ENCODE measurements at regions not wholly inside any gene's neighbourhood (a gene's known extent, or its start where the extent isn't known, plus 50 kb on each side); places are given as distances from the start of the nearest gene placed in this dataset.
"Not testable (repeated sequence)": the region's sequence is repeated elsewhere in the genome, so short reads cannot be mapped to it uniquely, and the experiment has no call there.

DNA sequence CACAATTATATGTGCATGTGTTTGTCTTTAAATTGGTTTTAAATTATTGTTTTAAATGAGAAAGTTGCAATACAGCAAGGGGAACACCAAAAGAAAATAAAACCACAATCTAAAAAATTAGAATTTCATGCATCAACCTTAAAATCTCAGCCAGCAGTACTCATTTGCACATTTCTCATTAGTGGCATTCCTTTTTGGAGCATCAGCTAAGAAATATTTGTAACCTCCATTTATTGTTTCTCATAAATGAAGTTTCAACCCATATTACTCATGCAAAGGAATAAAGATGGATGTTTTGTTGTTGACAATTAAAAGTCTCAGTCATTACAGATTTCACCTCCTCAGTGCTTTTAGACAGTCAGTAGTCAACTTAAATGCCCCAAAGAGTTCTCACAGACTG, 160.1 kb downstream of the TBX15 start:
- no peak for DNase-seq

DNA sequence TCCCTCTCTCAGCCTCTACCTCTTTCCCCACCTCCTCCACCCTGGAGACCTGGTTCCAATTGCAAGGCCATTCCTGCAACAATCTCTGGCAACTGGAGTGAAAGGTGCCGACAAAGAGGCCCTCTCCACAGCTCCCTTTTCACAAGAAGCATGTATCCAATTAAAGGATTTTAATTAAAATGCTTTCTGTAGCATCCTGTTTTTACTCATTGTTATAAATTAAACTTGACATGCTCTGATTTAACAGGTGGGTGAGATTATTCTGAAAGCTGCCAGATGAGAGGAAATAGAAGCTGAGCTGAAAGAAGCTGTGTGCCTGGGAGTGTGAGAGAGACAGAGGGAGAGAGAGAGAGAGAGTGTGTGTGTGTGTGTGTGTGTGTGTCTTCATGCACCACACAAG, 160.5 kb downstream of the TBX15 start:
- no peak for DNase-seq

DNA sequence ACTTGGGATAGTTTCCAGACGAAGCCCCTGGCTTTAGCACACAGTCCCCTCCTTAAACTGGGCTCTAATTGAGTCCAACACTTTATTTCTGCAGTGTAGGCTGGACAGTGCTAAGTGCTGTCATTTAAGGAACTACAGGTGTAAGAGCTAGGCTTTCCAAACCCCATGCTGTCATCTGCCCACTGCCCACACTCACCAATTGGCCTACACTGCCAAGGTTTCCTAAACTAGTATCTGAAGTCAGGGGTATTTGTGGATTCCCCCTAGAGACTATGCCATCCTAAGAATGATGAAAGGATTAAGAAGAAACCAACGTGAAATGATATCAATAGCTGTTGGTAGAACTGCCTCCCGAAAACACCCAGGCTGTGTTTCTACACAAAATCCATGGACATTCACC, 160.9 kb downstream of the TBX15 start:
- DNase-seq, result no peak

DNA sequence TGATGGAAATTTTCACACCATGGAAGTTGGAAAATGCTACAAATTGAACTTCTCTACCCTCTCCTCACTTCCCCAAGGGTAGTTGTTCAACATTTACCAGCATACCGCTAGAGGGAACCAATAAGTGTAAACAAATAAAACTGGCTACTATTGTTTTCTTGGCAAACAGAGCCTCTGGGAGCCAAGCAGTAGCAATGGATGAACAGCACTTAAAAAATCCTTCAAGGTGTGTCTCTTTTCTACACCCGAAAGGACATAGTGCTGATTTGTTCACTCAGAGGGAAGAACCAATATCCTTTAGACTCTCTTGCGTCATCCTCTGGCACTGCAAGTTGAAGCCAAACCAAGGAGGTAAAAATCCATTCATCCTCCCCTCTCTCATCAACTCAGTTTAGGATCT, 161.5 kb downstream of the TBX15 start:
- DNase-seq, result no peak

DNA sequence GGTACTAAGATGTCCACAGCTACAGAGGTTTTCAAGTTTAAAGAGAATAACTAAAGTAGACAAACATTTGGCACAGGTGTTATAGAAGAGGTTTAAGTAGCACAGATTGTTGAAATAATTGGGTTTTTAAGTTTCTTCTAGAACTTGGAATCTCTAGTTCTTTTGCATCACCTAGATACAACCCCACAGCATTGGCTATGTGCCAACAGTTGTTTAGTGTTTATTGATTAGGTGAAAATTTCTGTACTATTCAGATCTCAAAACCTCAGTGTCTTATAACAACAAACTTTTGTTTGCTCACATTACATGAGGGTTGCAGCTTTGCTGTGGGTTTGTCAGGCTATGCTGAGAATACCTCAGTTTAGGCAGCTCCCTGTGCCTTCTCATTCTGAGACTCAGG, 162.5 kb downstream of the TBX15 start:
- no peak for DNase-seq

DNA sequence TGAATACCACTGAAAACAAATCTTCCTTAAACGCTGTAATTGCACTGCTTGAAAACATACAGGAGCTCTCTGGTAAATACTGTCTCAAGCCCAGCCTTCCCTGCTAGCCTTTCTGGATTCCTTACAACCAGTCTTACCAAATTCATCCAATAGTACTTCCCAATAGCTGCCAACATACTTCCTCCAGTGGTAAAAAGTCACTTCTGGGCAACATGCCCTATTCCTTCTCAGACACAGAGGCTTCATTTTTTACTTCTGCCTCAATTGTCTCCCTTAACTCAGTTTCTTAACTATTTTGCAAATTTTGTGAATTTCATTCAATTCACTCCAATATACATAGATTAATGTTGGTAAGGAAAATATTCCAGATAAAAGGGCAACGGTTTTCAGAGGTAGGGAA, 166.3 kb downstream of the TBX15 start:
- DNase-seq, result no peak

DNA sequence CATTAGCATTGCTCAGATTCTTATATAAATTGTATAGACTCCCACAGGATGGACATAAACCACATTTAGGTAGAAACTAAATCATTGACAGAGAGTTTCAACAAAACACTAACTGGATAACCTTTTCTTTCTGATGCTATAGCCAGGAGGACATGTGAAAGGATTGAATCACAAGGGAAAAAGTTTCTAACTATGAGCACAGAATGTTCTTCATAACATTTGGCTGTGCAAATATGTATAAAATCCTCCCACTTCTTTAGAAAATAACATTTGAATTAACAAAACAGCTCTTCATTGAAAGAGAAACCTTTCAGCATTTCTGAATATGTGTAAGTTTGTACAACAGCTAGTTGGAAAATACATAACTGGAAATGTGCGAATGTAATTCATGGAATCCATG, 167.3 kb downstream of the TBX15 start:
- no peak for DNase-seq

DNA sequence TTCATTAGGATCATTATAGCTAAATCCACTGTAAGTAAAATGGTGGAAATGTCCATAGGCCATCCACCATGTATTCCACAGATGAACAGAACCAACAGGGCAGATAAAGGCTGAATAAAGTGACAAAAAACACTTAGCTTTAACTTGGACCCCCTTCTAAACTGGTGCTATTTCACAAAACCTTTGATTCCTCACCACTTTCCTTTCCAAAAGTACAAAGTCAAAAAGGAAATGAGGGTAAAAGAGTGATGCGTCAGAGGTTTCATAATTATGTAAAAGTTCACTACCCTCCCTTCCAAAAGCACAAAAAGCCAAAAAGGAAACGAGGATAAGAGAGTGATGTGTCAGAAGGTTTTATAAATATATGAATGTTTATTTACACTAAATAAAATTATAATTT, 172.2 kb downstream of the TBX15 start:
- DNase-seq, result no peak

DNA sequence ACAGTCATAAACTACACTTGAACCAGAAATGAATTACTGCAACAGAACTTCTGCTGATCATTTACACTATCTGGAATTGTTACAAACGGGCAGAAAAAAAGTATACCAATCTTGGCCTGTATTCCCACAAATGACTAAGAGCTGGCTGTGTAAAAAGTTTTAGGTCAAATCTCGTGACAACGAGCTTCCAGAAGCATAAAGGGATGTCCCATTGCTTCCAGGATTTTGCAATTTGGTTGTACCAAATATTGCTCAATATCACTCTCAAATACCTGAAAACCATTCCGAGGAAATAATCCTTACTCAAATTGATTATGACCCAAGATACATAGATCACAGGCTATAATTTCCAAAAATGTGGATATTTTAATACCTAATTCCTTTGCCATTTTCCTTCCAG, 175.6 kb downstream of the TBX15 start:
- no peak for DNase-seq

DNA sequence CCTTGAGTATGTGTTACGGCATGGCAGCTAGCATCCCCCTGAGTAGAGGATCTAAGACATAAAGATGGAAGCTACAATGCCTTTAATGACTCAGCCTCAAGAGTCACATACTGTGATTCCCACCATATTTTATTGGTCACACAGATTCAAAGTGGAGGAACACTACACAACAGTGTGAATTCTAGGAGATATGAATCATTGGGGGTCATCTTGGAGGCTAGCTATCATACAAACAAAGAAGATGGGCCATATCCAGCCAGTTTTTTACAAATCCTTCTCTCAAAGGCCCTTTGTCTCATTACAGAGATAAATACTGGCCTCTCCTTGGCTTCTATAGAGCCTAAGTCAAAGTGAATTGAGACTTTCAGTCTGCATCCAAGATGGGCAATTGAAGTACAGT, 177.0 kb downstream of the TBX15 start:
- no peak for DNase-seq

DNA sequence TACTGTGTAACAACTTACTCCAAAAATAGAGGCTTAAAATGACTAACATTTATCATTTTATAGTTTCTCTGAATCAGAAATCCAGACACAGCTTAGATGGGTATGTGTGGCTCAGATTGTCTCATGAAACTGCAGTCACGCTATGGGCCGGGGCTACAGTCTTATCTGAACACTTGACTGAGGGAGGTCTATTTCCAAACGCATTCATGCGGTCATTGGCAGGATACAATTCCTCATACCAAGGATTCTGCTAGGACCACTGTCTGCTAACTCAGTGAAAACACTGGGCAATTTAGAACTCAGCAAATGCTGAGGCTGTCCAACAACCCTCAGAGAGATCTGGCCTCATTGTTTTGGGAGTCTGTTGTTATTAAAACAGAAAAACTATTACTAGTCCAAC, 178.6 kb downstream of the TBX15 start:
- no peak for DNase-seq

DNA sequence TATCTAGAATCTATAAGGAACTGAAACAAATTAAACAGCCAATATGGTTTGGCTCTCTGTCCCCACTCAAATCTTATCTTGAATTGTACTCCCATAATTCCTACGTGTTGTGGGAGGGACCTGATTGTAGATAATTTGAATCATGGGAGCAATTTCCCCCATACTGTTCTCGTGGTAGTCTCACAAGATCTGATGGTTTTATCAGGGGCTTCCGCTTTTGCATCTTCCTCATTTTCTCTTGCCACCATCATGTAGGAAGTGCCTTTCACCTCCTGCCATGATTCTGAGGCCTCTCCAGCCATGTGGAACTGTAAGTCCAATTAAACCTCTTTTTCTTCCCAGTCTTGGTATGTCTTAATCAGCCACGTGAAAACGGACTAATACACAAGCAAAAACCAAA, 185.0 kb downstream of the TBX15 start:
- DNase-seq, result not testable (repeated sequence)

DNA sequence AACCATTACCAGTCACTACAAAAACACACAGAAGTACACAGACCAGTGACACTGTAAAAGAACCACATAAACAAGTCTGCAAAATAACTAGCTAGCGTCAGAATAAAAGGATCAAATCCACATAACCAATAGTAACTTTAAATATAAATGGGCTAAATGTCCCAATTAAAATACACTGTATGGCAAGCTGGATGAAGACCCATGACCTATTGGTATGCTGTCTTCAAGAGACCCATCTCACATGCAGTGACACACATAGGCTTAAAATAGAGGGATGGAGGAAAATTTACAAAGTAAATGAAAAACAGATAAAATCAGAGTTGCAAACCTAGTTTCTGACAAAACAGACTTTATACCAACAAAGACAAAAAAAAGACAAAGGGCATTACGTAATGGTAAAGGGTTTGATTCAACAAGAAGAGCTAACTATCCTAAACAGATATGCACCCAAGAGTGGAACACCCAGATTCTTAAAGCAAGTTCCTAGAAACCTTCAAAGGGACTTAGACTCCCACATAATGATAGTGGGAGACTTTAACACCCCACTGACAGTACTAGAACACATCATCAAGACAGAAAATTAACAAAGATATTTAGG, 196.9 kb downstream of the TBX15 start:
- no peak for DNase-seq

DNA sequence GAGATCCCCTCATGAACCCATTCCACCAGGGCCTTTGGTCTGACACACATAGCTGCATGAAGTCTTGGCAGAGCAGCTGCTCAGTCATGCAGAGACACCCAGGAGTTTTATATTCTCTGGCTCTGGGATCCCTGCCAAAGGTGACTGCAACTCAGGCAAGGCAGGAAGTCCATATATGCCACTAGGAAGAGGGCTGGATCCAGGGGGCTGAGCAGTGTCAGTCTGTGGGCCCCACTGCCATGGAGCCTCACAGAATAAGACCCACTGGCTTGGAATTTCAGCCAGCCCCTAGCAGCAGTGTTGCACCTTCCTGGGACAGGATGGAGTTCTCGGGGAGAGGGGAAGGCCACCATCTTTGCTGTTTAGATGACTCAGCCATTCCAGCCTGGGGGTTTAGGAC, 199.7 kb downstream of the TBX15 start:
- no peak for DNase-seq

DNA sequence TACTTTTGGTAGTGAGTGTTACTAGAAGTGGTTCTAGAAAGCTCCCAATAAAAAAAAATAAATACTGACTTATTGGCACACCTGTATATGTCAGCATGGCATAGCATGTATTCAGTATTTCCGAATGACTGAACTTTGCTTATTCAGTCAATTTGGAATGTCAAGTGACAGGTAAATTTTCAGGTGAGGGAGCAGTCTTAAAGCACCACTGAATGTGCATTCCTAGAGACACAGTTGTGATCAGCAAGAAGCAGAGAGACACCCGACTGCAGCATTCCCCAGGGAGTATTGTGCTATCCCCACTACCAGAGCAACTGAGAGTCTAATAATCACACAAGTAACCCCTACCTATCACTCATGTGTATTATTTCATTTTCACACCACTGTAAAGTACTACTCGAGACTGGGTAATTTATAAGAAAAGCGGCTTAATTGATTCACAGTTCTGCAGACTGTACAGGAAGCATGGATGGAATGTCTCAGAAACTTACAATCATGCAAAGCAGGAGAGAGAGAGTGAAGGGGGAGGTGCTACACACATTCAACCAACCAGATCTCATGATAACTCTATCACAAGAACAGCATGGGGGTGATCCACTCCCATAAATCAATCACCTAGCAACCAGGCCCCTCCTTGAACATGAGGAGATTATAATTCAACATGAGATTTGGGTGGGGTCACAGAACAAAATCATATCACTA, 201.5 kb downstream of the TBX15 start:
- no peak for DNase-seq

DNA sequence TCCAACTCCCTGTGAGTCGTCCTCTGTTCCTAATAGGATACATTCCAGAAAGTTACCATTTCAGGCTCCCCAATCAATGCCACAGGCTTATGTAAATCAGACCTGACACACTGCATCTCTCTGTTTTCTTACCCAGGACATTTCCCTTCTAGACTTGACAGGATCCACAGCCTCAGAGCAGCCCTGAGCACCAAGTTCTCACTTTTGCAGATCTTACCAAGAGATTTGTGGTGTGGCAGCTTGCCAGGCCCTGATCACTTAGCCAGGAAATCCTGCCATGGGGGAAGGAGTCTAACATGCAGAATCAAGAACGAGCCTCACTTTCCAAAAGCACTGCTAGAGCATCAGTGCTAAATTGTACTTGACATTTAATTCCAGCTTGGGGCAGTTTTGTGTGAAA, 202.9 kb downstream of the TBX15 start:
- DNase-seq, result no peak

DNA sequence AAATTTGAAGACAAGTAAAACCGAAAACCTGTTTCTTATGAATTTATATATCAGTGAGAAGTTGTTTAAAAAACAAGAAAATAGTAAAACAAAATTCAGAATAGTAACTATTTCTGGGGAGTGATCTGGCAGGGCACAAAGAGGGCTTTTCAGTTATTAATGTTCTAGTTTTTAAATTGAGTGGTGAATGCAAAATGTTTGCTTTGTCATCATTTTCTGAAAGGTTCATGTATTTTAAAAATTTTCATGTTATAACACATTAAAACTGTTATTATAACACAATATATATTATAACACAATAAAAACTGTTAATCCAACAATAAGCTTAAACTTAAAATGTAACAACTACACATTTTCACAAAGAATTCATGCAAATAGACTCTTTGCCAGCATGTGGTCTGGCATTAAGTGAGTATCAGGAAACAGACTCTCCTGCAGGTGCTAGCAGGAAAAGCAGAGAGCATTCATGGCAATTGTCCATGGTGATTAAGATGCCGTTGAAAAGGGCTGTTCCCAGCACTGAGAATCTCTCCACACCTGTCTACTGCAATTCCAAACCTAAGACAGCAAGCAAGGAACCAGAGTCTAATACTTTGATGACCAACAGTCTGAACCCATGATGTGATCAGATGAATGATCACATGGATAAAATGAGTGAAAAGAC, 204.9 kb downstream of the TBX15 start:
- DNase-seq, result no peak

DNA sequence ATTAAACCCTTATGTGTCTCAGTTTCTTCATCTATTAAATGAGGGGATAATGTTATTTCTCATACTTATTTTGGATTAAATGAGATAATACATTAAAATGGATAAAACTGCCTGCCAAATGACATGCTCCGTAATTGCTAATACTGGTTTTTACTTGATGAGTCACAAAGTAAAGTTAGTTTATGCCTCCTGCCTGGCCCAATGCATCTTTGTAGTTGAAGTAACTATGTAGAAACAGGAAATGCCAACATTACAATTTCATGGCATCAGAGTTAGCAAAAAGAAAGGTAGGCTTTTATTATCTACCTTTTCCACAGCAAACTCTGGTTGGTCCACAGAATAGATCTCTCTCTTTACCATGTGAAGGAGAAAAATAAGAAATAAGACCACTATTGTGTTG, 214.5 kb downstream of the TBX15 start:
- no peak for DNase-seq

DNA sequence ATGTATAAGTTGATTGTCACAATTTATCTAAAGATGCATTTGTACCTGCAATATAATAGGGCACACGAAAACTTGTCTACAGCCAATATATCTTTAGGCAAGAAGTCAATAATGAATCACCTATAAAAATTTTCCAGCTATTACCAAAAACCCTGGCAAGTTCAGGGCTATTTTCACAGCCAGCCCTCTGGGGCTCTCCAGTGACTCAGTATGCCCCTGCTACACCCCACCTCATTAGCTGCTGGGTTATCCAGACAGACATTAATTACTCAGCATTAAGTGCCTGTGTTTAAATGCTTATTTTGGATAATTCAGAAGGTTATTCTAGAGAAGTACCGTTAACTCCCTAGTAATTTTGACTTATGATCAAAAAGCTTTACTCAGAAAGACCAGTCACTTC, 220.2 kb downstream of the TBX15 start:
- no peak for DNase-seq

DNA sequence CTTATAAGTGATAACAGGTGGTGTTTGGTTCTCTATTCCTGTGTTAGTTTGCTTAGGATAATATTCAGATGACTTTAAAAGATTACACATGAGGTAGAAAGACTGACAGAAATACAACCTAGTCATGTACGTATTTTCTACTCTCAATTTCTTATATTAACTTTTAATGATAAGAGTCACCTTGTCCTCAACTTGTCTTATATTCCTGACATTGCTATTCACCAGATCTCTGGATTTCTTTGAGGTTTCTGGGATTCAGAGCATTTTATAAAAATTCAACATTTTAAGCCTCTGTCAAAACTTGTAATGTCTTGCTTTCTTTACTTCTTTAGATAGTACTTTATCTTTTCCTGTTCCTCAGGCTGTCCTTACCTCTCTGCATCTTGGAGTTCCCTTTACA, 234.2 kb downstream of the TBX15 start:
- no peak for DNase-seq

DNA sequence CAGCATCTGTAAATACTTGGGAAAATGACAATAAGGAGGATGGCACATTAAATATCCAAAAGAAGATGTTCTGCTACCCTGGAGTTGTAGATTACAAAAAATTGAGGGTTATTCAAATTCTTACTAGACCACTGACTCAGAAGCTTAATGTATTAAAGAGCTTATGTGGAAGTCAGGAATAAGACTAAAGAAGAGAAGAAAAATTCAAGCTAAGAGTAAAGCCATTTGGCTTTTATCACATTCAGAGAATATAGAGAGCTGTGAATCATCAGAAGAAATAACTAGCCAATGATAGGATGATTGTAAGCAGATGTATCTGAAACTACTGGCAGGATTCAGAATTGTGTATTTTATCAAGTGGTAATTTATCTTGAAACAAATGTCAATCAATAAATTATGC, 237.0 kb downstream of the TBX15 start:
- no peak for DNase-seq

DNA sequence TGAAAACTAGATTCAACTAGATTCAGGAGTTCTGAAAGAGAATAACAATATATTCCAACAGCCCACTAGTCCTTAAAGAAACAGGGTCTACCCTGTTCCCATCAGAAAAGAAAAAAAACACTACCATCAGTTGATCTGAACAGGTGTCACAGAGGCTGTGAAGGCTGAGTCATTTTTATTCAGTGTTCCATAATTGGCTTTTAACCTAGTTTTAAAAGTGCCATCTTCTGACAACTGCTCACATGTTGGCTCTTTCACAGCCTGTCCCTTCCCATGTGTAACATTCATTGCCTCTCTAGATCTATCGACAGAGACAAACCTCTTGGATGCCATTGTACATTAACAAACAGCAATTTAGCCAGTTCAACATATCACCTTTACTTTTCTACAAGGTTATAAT, 243.7 kb downstream of the TBX15 start:
- DNase-seq, result no peak

DNA sequence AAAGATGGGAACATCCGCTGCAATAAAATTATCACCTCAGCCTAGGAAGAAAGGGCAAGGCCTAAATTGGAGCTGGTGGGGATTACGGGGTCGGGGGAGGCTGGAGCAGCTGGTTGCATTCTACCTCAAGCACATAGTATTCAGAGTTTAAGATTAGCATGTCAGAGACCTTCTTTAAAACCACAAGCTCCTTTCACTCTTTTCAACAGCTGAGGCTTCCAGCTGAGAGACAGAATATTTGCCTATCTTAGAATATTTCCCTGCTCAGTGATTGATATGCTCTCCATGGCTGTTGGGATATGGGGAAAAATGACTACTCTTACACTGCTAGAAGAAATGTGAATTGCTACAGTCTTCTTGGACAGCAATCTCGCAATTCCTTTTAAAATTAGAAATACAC, 248.6 kb downstream of the TBX15 start:
- no peak for DNase-seq

Measured in hypothalamus (tissue), 51 donors.